Gastrocnemius medialis (tissue), 4 donors: ENCODE measurements at regions not wholly inside any gene's neighbourhood (a gene's known extent, or its start where the extent isn't known, plus 50 kb on each side); places are given as distances from the start of the nearest gene placed in this dataset.

Source experiments
- ATAC-seq, 2 donors: fragments of 150-250 bp; one replicate each; pipeline ENCODE4 v1.9.1; 2016
- DNase-seq, 2 donors: peaks; one replicate each; pipeline ENCODE4 v3.0.0-alpha.2; 2019
- H3K27ac ChIP-seq, 4 donors: fragments of 200-600 bp; sonication (generic); 1 replicate in 1 of 4; 2 replicates in 3 of 4; pipeline ENCODE4 v1.5.1; 2016 to 2018; ENCODE audit warnings: mild to moderate bottlenecking in 2 of 4, moderate library complexity in 1 of 4
- H3K27me3 ChIP-seq, 3 donors: fragments of 200-600 bp; sonication (generic) in 2 of 3; 1 replicate in 1 of 3; 2 replicates in 2 of 3; pipeline versions ENCODE4 v1.5.1 to v1.6.0; 2016 to 2019; ENCODE audit warnings: mild to moderate bottlenecking in 1 of 3, moderate library complexity in 1 of 3
- H3K36me3 ChIP-seq, 2 donors: fragments of 200-600 bp; sonication (generic) in 1 of 2; one replicate each; pipeline ENCODE4 v1.5.1; 2017 to 2018
- H3K4me1 ChIP-seq, 2 donors: fragments of 200-600 bp; sonication (generic) in 1 of 2; one replicate each; pipeline ENCODE4 v1.5.1; 2016 to 2017; ENCODE audit warnings: mild to moderate bottlenecking in 2 of 2
- H3K4me3 ChIP-seq, 4 donors: fragments of 200-600 bp; sonication (generic) in 3 of 4; 1 replicate in 1 of 4; 2 replicates in 3 of 4; pipeline ENCODE4 v1.5.1; 2016 to 2019; ENCODE audit warnings: mild to moderate bottlenecking in 2 of 4
- H3K9me3 ChIP-seq, 3 donors: fragments of 200-600 bp; sonication (generic) in 2 of 3; 1 replicate in 1 of 3; 2 replicates in 2 of 3; pipeline ENCODE4 v1.5.1; 2016 to 2019
- CTCF ChIP-seq, 5 experiments: fragments of 450-650 bp in 3 of 5; fragments of 200-600 bp in 2 of 5; sonication (generic) in 2 of 5; IDR thresholded peaks in 4 of 5; conservative IDR thresholded peaks in 1 of 5; 1 replicate in 4 of 5; 2 replicates in 1 of 5; pipeline ENCODE4 v1.5.1; 2016 to 2019; ENCODE audit warnings: antibody characterized with exemption in 5 of 5, mild to moderate bottlenecking in 3 of 5, moderate library complexity in 3 of 5
- POLR2A ChIP-seq, 2 donors: fragments of 450-650 bp; IDR thresholded peaks; one replicate each; pipeline ENCODE4 v1.6.1; 2017; ENCODE audit warnings: antibody characterized with exemption in 2 of 2, mild to moderate bottlenecking in 2 of 2, moderate library complexity in 2 of 2
- in situ Hi-C, 4 donors: fragments of 200-750 bp; cut with MboI; loops; one replicate each; pipeline versions ENCODE4 v1.15.0 to v1.8.0; 2017; ENCODE audit warnings: low sequenced_read_pairs in 4 of 4
- intact Hi-C: fragments of 100-400 bp; cut with DNase I; formaldehyde crosslinking; loops from one replicate; pipeline ENCODE4 v1.15.1; 2023; ENCODE audit warnings: low total_unique reads

DNA sequence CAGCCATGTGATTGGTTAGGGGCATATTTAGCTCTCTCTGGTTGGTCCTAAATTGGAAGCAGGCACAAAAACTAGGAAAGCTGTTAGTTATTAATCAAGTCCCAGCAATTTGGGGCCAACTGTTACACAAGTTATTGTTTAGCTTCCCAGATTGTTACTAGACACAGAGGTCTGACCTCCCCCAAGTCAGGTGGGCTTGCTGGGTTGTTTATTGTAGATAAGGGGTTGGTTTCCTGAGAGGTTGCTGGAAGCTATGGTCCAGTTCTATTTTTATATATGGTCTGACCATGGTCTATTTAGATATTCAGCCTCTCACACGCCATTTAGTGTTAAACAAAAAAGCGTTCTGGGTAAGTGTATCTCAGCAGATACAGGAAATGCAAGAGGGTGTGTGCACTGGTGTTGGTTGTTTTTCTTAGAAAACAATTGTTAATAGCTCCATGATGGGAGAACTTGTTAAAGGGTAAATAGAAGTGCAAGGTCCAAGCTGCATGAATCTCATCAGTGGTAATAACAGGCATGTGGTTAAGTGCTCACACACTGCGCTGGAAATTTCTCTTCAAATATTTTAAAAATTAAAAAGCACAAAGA, 150.0 kb downstream of the RAP2A start:
- Histone ChIP-seq H3K9me3 (no peaks in the 10 kb centered on the region), H3K27ac (no peak overlapping the region), H3K36me3 (no peaks in the 10 kb centered on the region), H3K4me1 (no peaks in the 10 kb centered on the region), H3K4me3 (no peak overlapping the region), H3K27me3 (no peaks in the 10 kb centered on the region)
- ATAC-seq (no peak), DNase-seq (no peak)
- intact Hi-C loops = no loop called here
- in situ Hi-C loops = no loop called here
- TF ChIP-seq CTCF (IDR thresholded peaks at IDR 0.05 in 4 of 5, conservative IDR thresholded peaks at IDR 0.05 in 1 of 5) (no peak), POLR2A (IDR thresholded peaks at IDR 0.05) (no peak)

DNA sequence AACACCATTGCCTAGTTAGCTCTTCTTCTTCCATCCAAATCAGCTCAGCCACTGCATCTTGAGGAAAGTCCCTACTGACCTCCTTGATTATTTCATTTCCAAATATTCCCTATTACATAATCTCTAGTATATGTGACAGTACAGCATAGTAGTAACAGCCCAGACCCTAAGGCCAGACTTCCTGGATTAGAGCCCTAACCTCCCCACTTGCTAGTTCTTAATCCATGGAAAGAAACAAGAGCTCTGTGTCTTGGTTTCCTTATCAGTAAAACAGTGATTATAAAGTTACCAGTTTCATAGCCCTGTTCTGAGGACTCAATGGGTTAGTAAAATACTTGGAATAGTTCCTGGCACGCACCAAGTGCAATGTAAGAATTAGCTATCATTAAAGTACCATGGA, 153.0 kb downstream of the RAP2A start:
- TF ChIP-seq POLR2A (IDR thresholded peaks at IDR 0.05) (no peak), CTCF (IDR thresholded peaks at IDR 0.05 in 4 of 5, conservative IDR thresholded peaks at IDR 0.05 in 1 of 5) (no peak)
- Histone ChIP-seq H3K4me3 (no peak overlapping the region), H3K36me3 (no peaks in the 10 kb centered on the region), H3K9me3 (no peaks in the 10 kb centered on the region), H3K4me1 (no peaks in the 10 kb centered on the region), H3K27me3 (no peaks in the 10 kb centered on the region), H3K27ac (no peak overlapping the region)
- DNase-seq = no peak
- in situ Hi-C loops = no loop called here
- intact Hi-C loops = no loop called here
- ATAC-seq = no peak

GRCh38 chr13:97588993-97589392, 155.0 kb downstream of the RAP2A start:
- in situ Hi-C loops = no loop called here
- no peak overlapping the region for H3K4me3 ChIP-seq
- DNase-seq (no peak), ATAC-seq (no peak)
- H3K9me3 ChIP-seq = no peaks in the 10 kb centered on the region
- no peaks in the 10 kb centered on the region for H3K4me1 ChIP-seq
- H3K27me3 ChIP-seq = no peaks in the 10 kb centered on the region
- no peak overlapping the region for H3K27ac ChIP-seq
- intact Hi-C loops = no loop called here
- H3K36me3 ChIP-seq = no peaks in the 10 kb centered on the region
- no peak for TF ChIP-seq CTCF (IDR thresholded peaks at IDR 0.05 in 4 of 5, conservative IDR thresholded peaks at IDR 0.05 in 1 of 5)
- no peak for TF ChIP-seq POLR2A (IDR thresholded peaks at IDR 0.05)

DNA sequence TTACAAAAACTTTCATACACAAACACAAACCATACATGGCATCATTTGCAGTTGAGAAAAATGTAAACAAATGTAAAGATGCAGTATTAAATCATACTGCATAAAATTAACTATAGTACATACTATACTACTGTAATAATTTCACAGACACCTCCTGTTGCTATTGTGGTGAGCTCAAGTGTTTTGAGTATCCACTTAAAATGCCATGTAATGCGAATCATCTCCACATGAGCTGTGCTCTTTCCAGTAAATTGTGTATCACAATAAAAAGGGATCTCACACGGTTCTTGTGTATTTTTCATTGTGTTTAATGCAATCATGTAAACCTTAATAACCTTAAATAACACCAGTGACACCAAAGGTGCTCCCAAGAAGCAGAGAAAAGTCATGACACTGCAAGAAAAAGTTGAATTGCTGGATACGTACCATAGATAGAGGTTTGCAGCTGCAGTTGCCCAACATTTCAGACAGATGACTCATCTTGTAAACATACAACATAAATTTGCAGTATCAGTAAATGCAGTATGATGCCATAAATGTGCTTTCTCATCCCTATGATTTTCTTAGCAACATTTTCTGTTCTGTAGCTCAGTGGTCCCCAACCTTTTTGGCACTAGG, 166.6 kb downstream of the RAP2A start:
- ATAC-seq (no peak), DNase-seq (no peak)
- no peak overlapping the region for H3K27ac ChIP-seq
- H3K4me1 ChIP-seq = no peaks in the 10 kb centered on the region
- no peaks in the 10 kb centered on the region for H3K27me3 ChIP-seq
- in situ Hi-C loops (no loop called here), intact Hi-C loops (no loop called here)
- H3K4me3 ChIP-seq = no peak overlapping the region
- TF ChIP-seq CTCF (IDR thresholded peaks at IDR 0.05 in 4 of 5, conservative IDR thresholded peaks at IDR 0.05 in 1 of 5) = no peak
- TF ChIP-seq POLR2A (IDR thresholded peaks at IDR 0.05) = no peak
- no peaks in the 10 kb centered on the region for H3K36me3 ChIP-seq
- no peaks in the 10 kb centered on the region for H3K9me3 ChIP-seq

DNA sequence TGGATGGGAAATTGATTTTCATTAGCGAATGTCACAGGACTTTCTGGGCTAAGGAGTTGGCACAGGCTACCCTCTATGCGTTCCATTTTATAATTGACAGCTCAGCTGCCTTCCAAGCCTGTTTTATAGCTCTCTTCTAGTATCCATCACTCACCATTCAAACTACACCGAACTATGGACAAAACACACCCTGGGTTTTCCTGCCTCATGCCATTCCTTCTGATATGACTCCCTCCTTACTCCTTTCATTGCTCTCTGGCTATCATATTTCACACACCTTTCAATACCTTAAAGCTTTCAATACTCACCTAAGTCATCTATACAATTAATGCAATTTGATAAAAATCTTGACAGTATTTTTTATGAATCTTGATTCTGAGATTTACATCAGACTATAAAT, 181.3 kb downstream of the RAP2A start:
- H3K4me1 ChIP-seq = no peaks in the 10 kb centered on the region
- no peak overlapping the region for H3K27ac ChIP-seq
- no peaks in the 10 kb centered on the region for H3K27me3 ChIP-seq
- in situ Hi-C loops = no loop called here
- H3K36me3 ChIP-seq = no peaks in the 10 kb centered on the region
- TF ChIP-seq POLR2A (IDR thresholded peaks at IDR 0.05) = no peak
- TF ChIP-seq CTCF (IDR thresholded peaks at IDR 0.05 in 4 of 5, conservative IDR thresholded peaks at IDR 0.05 in 1 of 5) = no peak
- intact Hi-C loops = no loop called here
- H3K4me3 ChIP-seq = no peak overlapping the region
- DNase-seq = no peak
- ATAC-seq = no peak
- no peaks in the 10 kb centered on the region for H3K9me3 ChIP-seq
